Endodermal cell (in vitro differentiated cells): ENCODE measurements at regions not wholly inside any gene's neighbourhood (a gene's known extent, or its start where the extent isn't known, plus 50 kb on each side); places are given as distances from the start of the nearest gene placed in this dataset.

Experiments
- DNase-seq: peaks from one replicate; pipeline ENCODE4 v3.0.0-alpha.2; 2017
- H3K27ac ChIP-seq: 2 replicates; pipeline ENCODE4 v1.5.1; 2013; ENCODE audit warnings: mild to moderate bottlenecking, low read depth, low read length, moderate library complexity
- H3K27me3 ChIP-seq: 2 replicates; pipeline ENCODE4 v1.6.1; 2013; ENCODE audit warnings: mild to moderate bottlenecking, low read length, moderate library complexity; ENCODE audit not compliant: insufficient read depth, control insufficient read depth, poor library complexity, severe bottlenecking
- H3K36me3 ChIP-seq: 2 replicates; pipeline ENCODE4 v1.7.0; 2013; ENCODE audit warnings: mild to moderate bottlenecking, low read length, moderate library complexity; ENCODE audit not compliant: control insufficient read depth, insufficient read depth
- H3K4me1 ChIP-seq: one replicate; pipeline ENCODE4 v1.7.0; 2013; ENCODE audit warnings: low read length; ENCODE audit not compliant: control insufficient read depth, insufficient read depth
- H3K4me3 ChIP-seq: 2 replicates; pipeline ENCODE4 v1.5.1; 2013; ENCODE audit warnings: mild to moderate bottlenecking, low read length, moderate library complexity
- H3K9ac ChIP-seq: 2 replicates; pipeline ENCODE4 v1.6.1; 2013; ENCODE audit warnings: mild to moderate bottlenecking, low read length, moderate library complexity; ENCODE audit not compliant: poor library complexity, severe bottlenecking; ENCODE audit errors: extremely low read depth
- H3K9me3 ChIP-seq: 2 replicates; pipeline ENCODE4 v1.6.1; 2013; ENCODE audit warnings: mild to moderate bottlenecking, low read length, moderate library complexity; ENCODE audit not compliant: control insufficient read depth
- H3K27ac Mint-ChIP-seq: 2 replicates; pipeline ENCODE4 v1.8.0; 2020; ENCODE audit warnings: mixed read lengths
- H3K27me3 Mint-ChIP-seq: 2 replicates; pipeline ENCODE4 v1.8.0; 2021; ENCODE audit warnings: mild to moderate bottlenecking, mixed read lengths; ENCODE audit not compliant: insufficient read depth
- H3K36me3 Mint-ChIP-seq: 2 replicates; pipeline ENCODE4 v1.8.0; 2020; ENCODE audit warnings: low read depth, mixed read lengths
- H3K4me1 Mint-ChIP-seq: 2 replicates; pipeline ENCODE4 v1.8.0; 2020; ENCODE audit warnings: mixed read lengths
- H3K4me3 Mint-ChIP-seq: 2 replicates; pipeline ENCODE4 v1.8.0; 2020; ENCODE audit warnings: mild to moderate bottlenecking, moderate library complexity, mixed read lengths
- H3K9me3 Mint-ChIP-seq: 2 replicates; pipeline ENCODE4 v1.8.0; 2020; ENCODE audit warnings: mild to moderate bottlenecking, mixed read lengths
- WGBS, 2 experiments: methylation state at CpG; one replicate each; pipeline versions ENCODE4 v1.1.5 to v1.1.7; 2013; ENCODE audit warnings: missing lambda C conversion rate in 2 of 2, mixed read lengths in 1 of 2; ENCODE audit not compliant: insufficient coverage in 1 of 2, insufficient read length in 1 of 2; 5-methylcytosine and 5-hydroxymethylcytosine counted together
- TF ChIP-seq, protein P1 (sequence below): fragments of 200-600 bp; sonication (generic); conservative IDR thresholded peaks from 2 replicates; pipeline ENCODE4 v1.5.0; 2021; ENCODE audit warnings: antibody characterized with exemption, mild to moderate bottlenecking

DNA sequence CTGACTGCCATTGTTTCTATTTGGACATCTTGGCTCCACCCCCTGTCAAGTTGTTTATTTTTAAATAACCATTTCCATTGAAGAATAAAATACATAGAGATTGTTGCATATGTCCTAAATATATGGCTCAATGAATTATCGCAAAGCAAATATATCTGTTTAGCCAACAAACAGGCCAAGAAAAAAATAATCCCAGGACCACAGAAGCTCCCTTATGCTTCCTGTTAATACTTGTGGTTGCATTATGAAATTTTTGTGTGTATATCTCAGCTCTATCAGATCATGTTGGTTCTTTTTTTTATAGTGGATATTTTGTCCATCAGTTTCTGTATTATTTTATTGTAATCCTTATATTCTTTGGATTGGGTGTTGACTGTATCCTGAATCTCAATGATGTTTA lies 53.4 kb upstream of the CYP2C8 start:
- H3K36me3 ChIP-seq: no peaks in the 10 kb centered on the region
- H3K27ac ChIP-seq: no peak overlapping the region
- H3K4me3 ChIP-seq: no peak overlapping the region
- H3K27me3 ChIP-seq: no peaks in the 10 kb centered on the region
- peaks cover 23% of the 10 kb centered on the region for H3K36me3 Mint-ChIP-seq
- 100% methylated on average over 1 of the region's 1 CpG; no CpG with 5 or more reads in 1 of the 2 experiments for WGBS, 2 experiments
- peaks cover 3% of the 10 kb centered on the region for H3K4me1 Mint-ChIP-seq
- H3K4me3 Mint-ChIP-seq: no peak overlapping the region
- H3K9ac ChIP-seq: no peak overlapping the region
- peaks cover 56% of the 10 kb centered on the region for H3K9me3 ChIP-seq
- no peaks in the 10 kb centered on the region for H3K4me1 ChIP-seq
- H3K9me3 Mint-ChIP-seq: peaks cover 59% of the 10 kb centered on the region
- no peak for DNase-seq
- H3K27me3 Mint-ChIP-seq: no peaks in the 10 kb centered on the region
- H3K27ac Mint-ChIP-seq: no peak overlapping the region
- TF ChIP-seq, protein P1, sequence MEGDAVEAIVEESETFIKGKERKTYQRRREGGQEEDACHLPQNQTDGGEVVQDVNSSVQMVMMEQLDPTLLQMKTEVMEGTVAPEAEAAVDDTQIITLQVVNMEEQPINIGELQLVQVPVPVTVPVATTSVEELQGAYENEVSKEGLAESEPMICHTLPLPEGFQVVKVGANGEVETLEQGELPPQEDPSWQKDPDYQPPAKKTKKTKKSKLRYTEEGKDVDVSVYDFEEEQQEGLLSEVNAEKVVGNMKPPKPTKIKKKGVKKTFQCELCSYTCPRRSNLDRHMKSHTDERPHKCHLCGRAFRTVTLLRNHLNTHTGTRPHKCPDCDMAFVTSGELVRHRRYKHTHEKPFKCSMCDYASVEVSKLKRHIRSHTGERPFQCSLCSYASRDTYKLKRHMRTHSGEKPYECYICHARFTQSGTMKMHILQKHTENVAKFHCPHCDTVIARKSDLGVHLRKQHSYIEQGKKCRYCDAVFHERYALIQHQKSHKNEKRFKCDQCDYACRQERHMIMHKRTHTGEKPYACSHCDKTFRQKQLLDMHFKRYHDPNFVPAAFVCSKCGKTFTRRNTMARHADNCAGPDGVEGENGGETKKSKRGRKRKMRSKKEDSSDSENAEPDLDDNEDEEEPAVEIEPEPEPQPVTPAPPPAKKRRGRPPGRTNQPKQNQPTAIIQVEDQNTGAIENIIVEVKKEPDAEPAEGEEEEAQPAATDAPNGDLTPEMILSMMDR: no peak

DNA sequence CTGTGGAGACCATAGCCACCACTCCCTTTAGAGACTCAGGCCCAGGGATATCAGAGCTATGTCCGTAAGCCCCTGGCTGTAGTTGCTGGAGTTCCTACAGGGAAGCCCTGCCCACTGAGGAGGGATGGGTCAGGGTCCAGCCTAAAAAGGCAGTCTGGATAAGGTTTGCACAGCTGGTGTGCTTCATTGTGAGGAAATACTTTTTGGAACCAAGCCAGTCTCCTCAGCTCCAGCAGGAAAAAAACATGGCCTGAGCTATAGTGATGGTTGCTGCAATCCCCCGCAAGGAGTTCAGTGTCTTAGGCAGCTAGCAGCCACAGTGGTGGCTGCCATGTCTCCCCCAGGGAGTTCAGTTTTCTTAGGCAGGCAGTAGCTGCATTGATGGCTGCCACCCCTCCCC lies 52.6 kb upstream of the CYP2C8 start:
- 79 to 93% methylated on average over 2 of the region's 2 CpGs for WGBS, 2 experiments
- H3K27ac Mint-ChIP-seq: no peak overlapping the region

More for the DNA sequence above, 52.6 kb upstream of the CYP2C8 start:
- no peak overlapping the region for H3K9ac ChIP-seq
- no peak for DNase-seq
- TF ChIP-seq, protein P1: no peak
- no peaks in the 10 kb centered on the region for H3K36me3 ChIP-seq
- peaks cover 61% of the 10 kb centered on the region for H3K9me3 ChIP-seq
- no peak overlapping the region for H3K4me3 ChIP-seq
- H3K9me3 Mint-ChIP-seq: peaks cover 67% of the 10 kb centered on the region
- no peak overlapping the region for H3K27ac ChIP-seq
- H3K27me3 Mint-ChIP-seq: no peaks in the 10 kb centered on the region
- peaks cover 23% of the 10 kb centered on the region for H3K36me3 Mint-ChIP-seq
- peaks cover 3% of the 10 kb centered on the region for H3K4me1 Mint-ChIP-seq
- H3K27me3 ChIP-seq: no peaks in the 10 kb centered on the region
- no peaks in the 10 kb centered on the region for H3K4me1 ChIP-seq
- no peak overlapping the region for H3K4me3 Mint-ChIP-seq
